ENCODE measurements at regions not wholly inside any gene's neighbourhood (a gene's known extent, or its start where the extent isn't known, plus 50 kb on each side); places are given as distances from the start of the nearest gene placed in this dataset. TPM values are rescaled to one million over a fixed set of nuclear protein-coding genes. Genes with fewer than 3 reads are reported as not detected.

Small RNA genes in the stretch of these regions (microRNA-seq; reads per million reads assigned to microRNA genes)
- gene MIR1303 (ENCODE audit: borderline number of aligned reads, unreplicated experiment) (not detected), gene MIR3141 (ENCODE audit: borderline number of aligned reads, unreplicated experiment) (not detected)

All from progenitor cell of endocrine pancreas (in vitro differentiated cells).